ENCODE measurements at regions not wholly inside any gene's neighbourhood (a gene's known extent, or its start where the extent isn't known, plus 50 kb on each side); places are given as distances from the start of the nearest gene placed in this dataset.
"Not testable (repeated sequence)": the region's sequence is repeated elsewhere in the genome, so short reads cannot be mapped to it uniquely, and the experiment has no call there.

DNA sequence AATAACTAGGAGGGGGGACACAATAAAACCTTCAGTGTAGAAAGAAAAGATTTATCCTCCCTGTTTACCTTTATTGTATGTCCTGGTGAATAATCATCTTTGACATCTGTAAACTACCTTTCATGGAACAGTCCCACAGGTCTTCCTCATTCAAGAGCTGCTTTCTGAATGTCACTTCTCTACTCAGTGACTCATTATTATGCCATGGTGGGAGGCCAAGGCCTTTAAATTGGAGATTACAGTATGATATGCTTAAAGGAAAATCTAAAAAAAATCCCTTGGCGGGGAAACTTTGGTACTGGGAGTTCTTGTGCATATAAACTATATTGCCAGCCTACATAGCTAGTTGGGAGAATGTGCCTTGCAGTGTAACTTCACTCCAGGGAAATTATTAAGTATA, 713.0 kb downstream of the TDRD15 start:
- intact Hi-C loops (cut with DNase I): no loop called here
- no peaks in the 10 kb centered on the region for H3K27me3 ChIP-seq
- H3K9me3 ChIP-seq: no peaks in the 10 kb centered on the region
- DNase-seq: no peak
- H3K4me1 ChIP-seq: no peaks in the 10 kb centered on the region
- H3K9ac ChIP-seq (ENCODE audit: low read depth in 2 of 2, low read length in 2 of 2): no peak overlapping the region
- H3K27ac ChIP-seq: no peak overlapping the region
- H3K36me3 ChIP-seq: no peaks in the 10 kb centered on the region
- TF ChIP-seq, protein P1, sequence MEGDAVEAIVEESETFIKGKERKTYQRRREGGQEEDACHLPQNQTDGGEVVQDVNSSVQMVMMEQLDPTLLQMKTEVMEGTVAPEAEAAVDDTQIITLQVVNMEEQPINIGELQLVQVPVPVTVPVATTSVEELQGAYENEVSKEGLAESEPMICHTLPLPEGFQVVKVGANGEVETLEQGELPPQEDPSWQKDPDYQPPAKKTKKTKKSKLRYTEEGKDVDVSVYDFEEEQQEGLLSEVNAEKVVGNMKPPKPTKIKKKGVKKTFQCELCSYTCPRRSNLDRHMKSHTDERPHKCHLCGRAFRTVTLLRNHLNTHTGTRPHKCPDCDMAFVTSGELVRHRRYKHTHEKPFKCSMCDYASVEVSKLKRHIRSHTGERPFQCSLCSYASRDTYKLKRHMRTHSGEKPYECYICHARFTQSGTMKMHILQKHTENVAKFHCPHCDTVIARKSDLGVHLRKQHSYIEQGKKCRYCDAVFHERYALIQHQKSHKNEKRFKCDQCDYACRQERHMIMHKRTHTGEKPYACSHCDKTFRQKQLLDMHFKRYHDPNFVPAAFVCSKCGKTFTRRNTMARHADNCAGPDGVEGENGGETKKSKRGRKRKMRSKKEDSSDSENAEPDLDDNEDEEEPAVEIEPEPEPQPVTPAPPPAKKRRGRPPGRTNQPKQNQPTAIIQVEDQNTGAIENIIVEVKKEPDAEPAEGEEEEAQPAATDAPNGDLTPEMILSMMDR (IDR thresholded peaks at IDR 0.05): no peak
- H3K4me3 ChIP-seq: no peak overlapping the region

- Histone ChIP-seq H3K36me3 (no peaks in the 10 kb centered on the region), H3K27ac (no peak overlapping the region), H3K9ac (ENCODE audit: low read depth in 2 of 2, low read length in 2 of 2) (no peak overlapping the region), H3K4me3 (no peak overlapping the region), H3K9me3 (no peaks in the 10 kb centered on the region), H3K27me3 (no peaks in the 10 kb centered on the region), H3K4me1 (no peaks in the 10 kb centered on the region)
- DNase-seq: no peak
- TF ChIP-seq, protein P1 (IDR thresholded peaks at IDR 0.05): no peak
- intact Hi-C loops (cut with DNase I): no loop called here
These were observed 713.6 kb downstream of the TDRD15 start for GRCh38 chr2:21837168-21837960.

DNA sequence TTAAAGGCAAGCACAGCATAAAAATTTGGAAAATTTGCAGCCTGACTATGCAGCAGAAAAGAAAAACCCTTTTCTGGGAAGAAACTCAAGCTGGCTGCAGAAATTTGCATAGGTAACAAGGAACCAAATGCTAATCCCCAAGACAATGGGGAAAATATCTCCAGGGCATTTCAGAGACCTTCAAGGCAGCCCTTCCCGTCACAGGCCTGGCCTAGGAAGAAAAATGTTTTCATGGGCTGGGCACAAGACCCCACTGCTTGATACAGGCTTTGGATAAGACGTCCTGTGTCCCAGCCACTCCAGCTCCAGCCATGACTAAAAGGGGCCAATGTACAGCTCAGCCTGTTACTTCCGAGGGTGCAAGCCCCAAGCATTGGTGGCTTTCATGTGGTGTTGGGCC, 717.6 kb downstream of the TDRD15 start:
- Histone ChIP-seq H3K27me3 (no peaks in the 10 kb centered on the region), H3K9me3 (no peaks in the 10 kb centered on the region), H3K36me3 (no peaks in the 10 kb centered on the region), H3K9ac (ENCODE audit: low read depth in 2 of 2, low read length in 2 of 2) (no peak overlapping the region), H3K4me3 (no peak overlapping the region), H3K4me1 (no peaks in the 10 kb centered on the region), H3K27ac (no peak overlapping the region)
- DNase-seq: no peak
- TF ChIP-seq, protein P1 (IDR thresholded peaks at IDR 0.05): no peak
- intact Hi-C loops (cut with DNase I): no loop called here

GRCh38 chr2:21850367-21850766, 726.6 kb downstream of the TDRD15 start:
- H3K9ac ChIP-seq (ENCODE audit: low read depth in 2 of 2, low read length in 2 of 2); H3K27ac ChIP-seq; H3K4me3 ChIP-seq; DNase-seq; H3K36me3 ChIP-seq; H3K9me3 ChIP-seq; intact Hi-C loops (cut with DNase I); H3K4me1 ChIP-seq; H3K27me3 ChIP-seq: not testable (repeated sequence)

- H3K36me3 ChIP-seq: no peaks in the 10 kb centered on the region
- H3K4me3 ChIP-seq: no peak overlapping the region
- intact Hi-C loops (cut with DNase I): no loop called here
- no peaks in the 10 kb centered on the region for H3K4me1 ChIP-seq
- no peak for DNase-seq
- no peak overlapping the region for H3K9ac ChIP-seq (ENCODE audit: low read depth in 2 of 2, low read length in 2 of 2)
- TF ChIP-seq, protein P1 (IDR thresholded peaks at IDR 0.05): no peak
- no peaks in the 10 kb centered on the region for H3K27me3 ChIP-seq
- H3K27ac ChIP-seq: no peak overlapping the region
- no peaks in the 10 kb centered on the region for H3K9me3 ChIP-seq
These were observed 731.2 kb downstream of the TDRD15 start for GRCh38 chr2:21854938-21855337.

DNA sequence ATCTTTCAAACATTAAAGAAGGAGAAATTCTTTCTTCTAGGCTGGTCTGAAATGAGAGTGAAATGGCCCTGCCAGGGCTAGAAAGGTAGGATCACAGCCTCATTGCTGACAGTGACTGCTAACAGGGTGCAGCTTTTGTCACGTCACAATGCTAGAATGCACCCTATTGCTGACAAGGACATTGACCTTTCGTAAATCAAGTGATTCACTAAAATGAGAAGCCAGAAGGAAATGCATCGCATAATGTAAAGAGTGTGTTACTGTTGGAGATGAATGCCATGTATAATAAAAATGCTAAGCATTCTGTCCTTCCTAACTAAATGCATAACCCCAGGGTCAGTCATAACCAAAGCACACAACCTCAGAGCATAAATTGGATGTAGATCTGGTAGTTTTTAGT, 732.9 kb downstream of the TDRD15 start:
- Histone ChIP-seq H3K4me1 (no peaks in the 10 kb centered on the region), H3K27me3 (no peaks in the 10 kb centered on the region), H3K4me3 (no peak overlapping the region), H3K9me3 (no peaks in the 10 kb centered on the region), H3K9ac (ENCODE audit: low read depth in 2 of 2, low read length in 2 of 2) (no peak overlapping the region), H3K36me3 (no peaks in the 10 kb centered on the region), H3K27ac (no peak overlapping the region)
- intact Hi-C loops (cut with DNase I): no loop called here
- TF ChIP-seq, protein P1 (IDR thresholded peaks at IDR 0.05): no peak
- no peak for DNase-seq

All from colonic mucosa (tissue), 4 donors.